SK-N-SH (cell line): ENCODE measurements at regions not wholly inside any gene's neighbourhood (a gene's known extent, or its start where the extent isn't known, plus 50 kb on each side); places are given as distances from the start of the nearest gene placed in this dataset.

ENCODE experiments used
- CTCF ChIA-PET: fragments of 300-600, 350-600 bp; formaldehyde crosslinking; extraction: SDS; loops from one replicate; lab custom pipeline; 2021; lab: Yijun Ruan, JAX
- POLR2A ChIA-PET: fragments of 350-600 bp; sonication (Branson Sonifier 250); formaldehyde crosslinking; extraction: SDS; loops from one replicate; lab custom pipeline; 2020; ENCODE audit warnings: antibody characterized with exemption, inconsistent platforms; lab: Yijun Ruan, JAX
- DNase-seq: peaks from one replicate; pipeline ENCODE4 v3.0.0; 2012
- H2AFZ ChIP-seq: fragments of 200-600 bp; sonication (generic); 2 replicates; pipeline ENCODE4 v1.8.1; 2016; ENCODE audit warnings: antibody characterized with exemption, mild to moderate bottlenecking, low read depth
- H3F3A ChIP-seq: fragments of 200-600 bp; sonication (generic); replicated peaks from 2 replicates; pipeline ENCODE3; 2016; ENCODE audit warnings: antibody characterized with exemption, mild to moderate bottlenecking; ENCODE audit not compliant: insufficient read depth
- H3K27ac ChIP-seq, 2 experiments: fragments of 200-500 bp in 1 of 2; fragments of 200-600 bp in 1 of 2; sonication (Bioruptor generic) in 1 of 2; sonication (generic), shearing (Covaris generic) in 1 of 2; 2 replicates each; pipeline versions ENCODE4 v1.5.1 to v1.6.1; 2014 to 2016; ENCODE audit warnings: low read depth in 2 of 2, inconsistent platforms in 1 of 2, low read length in 1 of 2, mild to moderate bottlenecking in 1 of 2, mixed read lengths in 1 of 2
- H3K27me3 ChIP-seq: fragments of 200-600 bp; sonication (generic), shearing (Covaris generic); 2 replicates; pipeline ENCODE4 v1.6.1; 2016; ENCODE audit warnings: mixed run types; ENCODE audit not compliant: insufficient read depth
- H3K36me3 ChIP-seq, 2 experiments: fragments of 200-500 bp in 1 of 2; fragments of 200-600 bp in 1 of 2; sonication (Bioruptor generic) in 1 of 2; sonication (generic) in 1 of 2; replicated peaks in 1 of 2; 2 replicates each; pipeline versions ENCODE3 to v1.5.1; 2014 to 2016; ENCODE audit warnings: low read length in 1 of 2, mild to moderate bottlenecking in 1 of 2; ENCODE audit not compliant: insufficient read depth in 2 of 2, control insufficient read depth in 1 of 2
- H3K4me1 ChIP-seq, 2 experiments: fragments of 200-500 bp in 1 of 2; fragments of 200-600 bp in 1 of 2; sonication (Bioruptor generic) in 1 of 2; sonication (generic), shearing (Covaris generic) in 1 of 2; 2 replicates each; pipeline versions ENCODE4 v1.5.1 to v1.6.1; 2014 to 2016; ENCODE audit warnings: low read depth in 1 of 2, low read length in 1 of 2, mixed run types in 1 of 2; ENCODE audit not compliant: insufficient read depth in 2 of 2, control insufficient read depth in 1 of 2
- H3K4me2 ChIP-seq: fragments of 200-600 bp; sonication (generic), shearing (Covaris generic); 2 replicates; pipeline ENCODE4 v1.6.1; 2017; ENCODE audit warnings: mixed run types
- H3K4me3 ChIP-seq, 2 experiments: fragments of 200-500 bp in 1 of 2; fragments of 200-600 bp in 1 of 2; sonication (Bioruptor generic) in 1 of 2; sonication (generic), shearing (Covaris generic) in 1 of 2; 2 replicates each; pipeline versions ENCODE4 v1.5.1 to v1.8.1; 2014 to 2016; ENCODE audit warnings: low read depth in 2 of 2, inconsistent platforms in 1 of 2, low read length in 1 of 2, mild to moderate bottlenecking in 1 of 2, mixed read lengths in 1 of 2, moderate library complexity in 1 of 2
- H3K79me2 ChIP-seq: fragments of 200-600 bp; sonication (generic); 2 replicates; pipeline ENCODE4 v1.8.1; 2017; ENCODE audit warnings: mild to moderate bottlenecking; ENCODE audit not compliant: insufficient read depth
- H3K9ac ChIP-seq: fragments of 200-600 bp; sonication (generic); 2 replicates; pipeline ENCODE4 v1.6.1; 2017; ENCODE audit warnings: mixed run types
- H3K9me2 ChIP-seq: fragments of 200-600 bp; sonication (generic); 2 replicates; pipeline ENCODE4 v1.6.1; 2017; ENCODE audit warnings: mixed run types
- H3K9me3 ChIP-seq: fragments of 200-600 bp; sonication (generic); 2 replicates; pipeline ENCODE4 v1.6.1; 2017; ENCODE audit warnings: mixed run types, mild to moderate bottlenecking, moderate library complexity
- H4K20me1 ChIP-seq: fragments of 200-600 bp; sonication (generic); 2 replicates; pipeline ENCODE4 v1.6.1; 2017; ENCODE audit warnings: mild to moderate bottlenecking, mixed run types; ENCODE audit not compliant: insufficient read depth
- EP300 ChIP-seq, 2 experiments: IDR thresholded peaks; 2 replicates each; pipeline versions ENCODE4 v1.4.0 to v1.6.1; 2012; ENCODE audit warnings: borderline replicate concordance in 1 of 2, low read depth in 1 of 2, low read length in 1 of 2
- EZH2phosphoT487 ChIP-seq: fragments of 200-600 bp; sonication (generic); IDR thresholded peaks from 2 replicates; pipeline ENCODE4 v1.6.1; 2017; ENCODE audit warnings: low read depth, mixed run types, mild to moderate bottlenecking, antibody characterized with exemption, moderate library complexity, borderline replicate concordance
- FOSL2 ChIP-seq: IDR thresholded peaks from 2 replicates; pipeline ENCODE4 v1.4.0; 2012; ENCODE audit warnings: low read depth, mild to moderate bottlenecking, moderate library complexity, borderline replicate concordance
- FOXM1 ChIP-seq: IDR thresholded peaks from 2 replicates; pipeline ENCODE4 v1.4.0; 2012; ENCODE audit warnings: low read depth, mild to moderate bottlenecking
- GATA2 ChIP-seq: sonication (generic); formaldehyde crosslinking; IDR thresholded peaks from 2 replicates; pipeline ENCODE4 v1.5.0; 2020; ENCODE audit warnings: mild to moderate bottlenecking, missing genetic modification reagents
- JUND ChIP-seq: IDR thresholded peaks from 2 replicates; pipeline ENCODE4 v1.4.0; 2012
- PBX3 ChIP-seq: IDR thresholded peaks from 2 replicates; pipeline ENCODE4; 2012
- RAD21 ChIP-seq: IDR thresholded peaks from 2 replicates; pipeline ENCODE4 v1.6.1; 2012; ENCODE audit warnings: mild to moderate bottlenecking, low read length
- RCOR1 ChIP-seq: fragments of 150-350 bp; IDR thresholded peaks from 2 replicates; pipeline ENCODE4 v1.6.1; 2017; ENCODE audit warnings: antibody characterized with exemption, low read length
- RFX5 ChIP-seq: IDR thresholded peaks from 2 replicates; pipeline ENCODE4 v1.6.1; 2012; ENCODE audit warnings: mild to moderate bottlenecking, improper control_type of control experiment, low read length
- SIN3A ChIP-seq: IDR thresholded peaks from 2 replicates; pipeline ENCODE4 v1.6.1; 2012; ENCODE audit warnings: low read depth, mild to moderate bottlenecking, low read length, moderate library complexity, borderline replicate concordance
- SMC3 ChIP-seq: IDR thresholded peaks from 2 replicates; pipeline ENCODE4 v1.6.1; 2012; ENCODE audit warnings: low read depth, low read length, improper control_type of control experiment
- TCF12 ChIP-seq: IDR thresholded peaks from 2 replicates; pipeline ENCODE4 v1.4.0; 2012
- TEAD4 ChIP-seq: IDR thresholded peaks from 2 replicates; pipeline ENCODE4 v1.4.0; 2012; ENCODE audit warnings: mild to moderate bottlenecking, borderline replicate concordance; ENCODE audit not compliant: insufficient read depth
- USF1 ChIP-seq: IDR thresholded peaks from 2 replicates; pipeline ENCODE4 v1.4.0; 2012; ENCODE audit warnings: low read depth, borderline replicate concordance
- WGBS: methylation state at CpG from one replicate; pipeline ENCODE4 v1.1.6; 2017; ENCODE audit warnings: low lambda C conversion rate; 5-methylcytosine and 5-hydroxymethylcytosine counted together

- H3K4me1 ChIP-seq = peaks cover 0 to 17% of the 10 kb centered on the region in 2 experiments; a peak in 3 of 4 replicates
- H2AFZ ChIP-seq = no peak overlapping the region
- H3F3A ChIP-seq = no peaks in the 10 kb centered on the region
- H3K4me3 ChIP-seq = no peak overlapping the region
- H3K9ac ChIP-seq = no peak overlapping the region
- no peaks in the 10 kb centered on the region for H4K20me1 ChIP-seq
- H3K27me3 ChIP-seq = no peaks in the 10 kb centered on the region
- no peaks in the 10 kb centered on the region for H3K9me3 ChIP-seq
- peak; percentile 65 for DNase-seq
- no peaks in the 10 kb centered on the region for H3K9me2 ChIP-seq
- TF ChIP-seq PBX3 (peak; percentile 54; the same call in 1 of the 2 replicates), JUND (no peak), RAD21 (peak; percentile 2; the same call in 1 of the 2 replicates), RCOR1 (peak; percentile 61; the same call in 1 of the 2 replicates), USF1 (no peak), FOXM1 (no peak), SIN3A (no peak), FOSL2 (no peak), TCF12 (0 out of 2 replicates have a peak, but pooled peaks have one; percentile 46), GATA2 (CRISPR knock-in tag) (peak; percentile 56), RFX5 (no peak), EP300 (IDR thresholded peaks at IDR 0.05; ENCODE audit: borderline replicate concordance in 1 of 2, low read depth in 1 of 2, low read length in 1 of 2) (peak in 1 of 2 experiments; percentile 76; a peak in 2 of 4 replicates)
- peak overlapping the region in 1 of 2 experiments; percentile 34; a peak in 3 of 4 replicates for H3K27ac ChIP-seq
- 62% methylated on average over 14 of the region's 14 CpGs for WGBS
- H3K36me3 ChIP-seq = no peaks in the 10 kb centered on the region
- no peaks in the 10 kb centered on the region for H3K79me2 ChIP-seq
- POLR2A ChIA-PET = no interaction called here
- CTCF ChIA-PET = no interaction called here
- no peak overlapping the region for H3K4me2 ChIP-seq
These were observed 417.1 kb upstream of the KLF6 start for GRCh38 chr10:4201866-4202825.

- no peak overlapping the region for H3K27ac ChIP-seq
- H3K4me3 ChIP-seq = no peak overlapping the region
- WGBS = 100% methylated on average over 2 of the region's 2 CpGs
- H3K9ac ChIP-seq = no peak overlapping the region
- ChIA-PET CTCF (interaction anchor here (1.0 kb wide), 1 partner anchor 458 kb away, joined by 4 read pairs; no protein-coding TSS in a partner anchor), POLR2A (no interaction called here)
- DNase-seq = no peak
- H3K9me2 ChIP-seq = no peaks in the 10 kb centered on the region
- no peak overlapping the region for H2AFZ ChIP-seq
- peaks cover 16% of the 10 kb centered on the region for H3F3A ChIP-seq
- H3K9me3 ChIP-seq = no peaks in the 10 kb centered on the region
- no peaks in the 10 kb centered on the region for H3K79me2 ChIP-seq
- TF ChIP-seq SMC3 (no peak), FOXM1 (no peak), EZH2phosphoT487 (no peak), TEAD4 (no peak), PBX3 (no peak)
- no peaks in the 10 kb centered on the region for H3K36me3 ChIP-seq
- no peaks in the 10 kb centered on the region for H4K20me1 ChIP-seq
- no peak overlapping the region for H3K4me2 ChIP-seq
- no peaks in the 10 kb centered on the region for H3K27me3 ChIP-seq
- H3K4me1 ChIP-seq = peaks cover 6 to 18% of the 10 kb centered on the region in 2 experiments
These were observed 414.2 kb upstream of the KLF6 start for GRCh38 chr10:4199196-4199595.
